Lung microvascular endothelial cell (primary cell): ENCODE measurements at regions not wholly inside any gene's neighbourhood (a gene's known extent, or its start where the extent isn't known, plus 50 kb on each side); places are given as distances from the start of the nearest gene placed in this dataset.

Source experiments
- DNase-seq, 2 donors: peaks; one replicate each; pipeline versions ENCODE4 v3.0.0 to v3.0.0-alpha.2; 2010; ENCODE audit warnings: low read depth in 2 of 2

- DNase-seq = no peak
These were observed 256.4 kb downstream of the MEIS1 start for GRCh38 chr2:66691031-66691965.

- DNase-seq = no peak
These were observed 257.7 kb downstream of the MEIS1 start for GRCh38 chr2:66692521-66693054.

GRCh38 chr2:66693076-66693965, 258.4 kb downstream of the MEIS1 start:
- no peak for DNase-seq

GRCh38 chr2:66694087-66694860, 259.3 kb downstream of the MEIS1 start:
- no peak for DNase-seq

- DNase-seq = no peak
These were observed 260.4 kb downstream of the MEIS1 start for GRCh38 chr2:66695226-66695735.

GRCh38 chr2:66696374-66696773, 261.4 kb downstream of the MEIS1 start:
- no peak for DNase-seq

- no peak for DNase-seq
These were observed 262.0 kb downstream of the MEIS1 start for GRCh38 chr2:66696886-66697285.

- DNase-seq = no peak
These were observed 262.4 kb downstream of the MEIS1 start for GRCh38 chr2:66697366-66697765.

GRCh38 chr2:66698091-66698490, 263.2 kb downstream of the MEIS1 start:
- DNase-seq = no peak

- no peak for DNase-seq
These were observed 263.8 kb downstream of the MEIS1 start for GRCh38 chr2:66698576-66699239.

- no peak for DNase-seq
These were observed 264.5 kb downstream of the MEIS1 start for GRCh38 chr2:66699416-66699792.

GRCh38 chr2:66699793-66700676, 265.1 kb downstream of the MEIS1 start:
- DNase-seq = no peak

GRCh38 chr2:66700677-66701066, 265.7 kb downstream of the MEIS1 start:
- DNase-seq = no peak

GRCh38 chr2:66701251-66701650, 266.3 kb downstream of the MEIS1 start:
- DNase-seq = no peak

GRCh38 chr2:66701656-66702055, 266.7 kb downstream of the MEIS1 start:
- DNase-seq = no peak

- no peak for DNase-seq
These were observed 267.4 kb downstream of the MEIS1 start for GRCh38 chr2:66702301-66702700.

- no peak for DNase-seq
These were observed 269.9 kb downstream of the MEIS1 start for GRCh38 chr2:66704786-66705185.

GRCh38 chr2:66714610-66715009, 279.7 kb downstream of the MEIS1 start:
- DNase-seq = no peak

GRCh38 chr2:66717218-66717905, 282.4 kb downstream of the MEIS1 start:
- no peak for DNase-seq
